GM18870 (cell line): ENCODE measurements at regions not wholly inside any gene's neighbourhood (a gene's known extent, or its start where the extent isn't known, plus 50 kb on each side); places are given as distances from the start of the nearest gene placed in this dataset.
"Not testable (repeated sequence)": the region's sequence is repeated elsewhere in the genome, so short reads cannot be mapped to it uniquely, and the experiment has no call there.

Experiments used
- ATAC-seq: cut with Tn5 transposase; IDR thresholded peaks from one replicate; pipeline ENCODE4 v1.9.1; 2021; ENCODE audit warnings: moderate library complexity; ENCODE audit not compliant: unreplicated experiment

GRCh38 chr14:44388306-44388705 lies 118.8 kb downstream of the FSCB start:
- ATAC-seq = no peak

GRCh38 chr14:44385906-44386305 lies 121.2 kb downstream of the FSCB start:
- no peak for ATAC-seq

GRCh38 chr14:44385296-44385695 lies 121.8 kb downstream of the FSCB start:
- not testable (repeated sequence) for ATAC-seq

GRCh38 chr14:44384601-44385293 lies 122.3 kb downstream of the FSCB start:
- not testable (repeated sequence) for ATAC-seq

GRCh38 chr14:44384093-44384492 lies 123.0 kb downstream of the FSCB start:
- no peak for ATAC-seq

- no peak for ATAC-seq
Measured at GRCh38 chr14:44383636-44384035, 123.4 kb downstream of the FSCB start.

GRCh38 chr14:44379292-44379977 lies 127.6 kb downstream of the FSCB start:
- ATAC-seq = no peak

GRCh38 chr14:44374906-44375305 lies 132.2 kb downstream of the FSCB start:
- ATAC-seq = no peak

GRCh38 chr14:44372807-44373489 lies 134.1 kb downstream of the FSCB start:
- ATAC-seq = no peak

- ATAC-seq = no peak
Measured at GRCh38 chr14:44372231-44372630, 134.9 kb downstream of the FSCB start.

- ATAC-seq = no peak
Measured at GRCh38 chr14:44370727-44371126, 136.4 kb downstream of the FSCB start.

GRCh38 chr14:44369401-44370123 lies 137.5 kb downstream of the FSCB start:
- ATAC-seq = no peak

GRCh38 chr14:44361083-44361482 lies 146.0 kb downstream of the FSCB start:
- ATAC-seq = no peak

- ATAC-seq = no peak
Measured at GRCh38 chr14:44353805-44354204, 153.3 kb downstream of the FSCB start.

- no peak for ATAC-seq
Measured at GRCh38 chr14:44352201-44352600, 154.9 kb downstream of the FSCB start.

- ATAC-seq = no peak
Measured at GRCh38 chr14:44347316-44347715, 159.8 kb downstream of the FSCB start.

GRCh38 chr14:44341116-44341515 lies 166.0 kb downstream of the FSCB start:
- ATAC-seq = no peak

GRCh38 chr14:44339862-44340261 lies 167.2 kb downstream of the FSCB start:
- ATAC-seq = no peak

GRCh38 chr14:44339231-44339630 lies 167.9 kb downstream of the FSCB start:
- no peak for ATAC-seq

- no peak for ATAC-seq
Measured at GRCh38 chr14:44317441-44317746, 189.7 kb downstream of the FSCB start.

GRCh38 chr14:44316647-44317440 lies 190.2 kb downstream of the FSCB start:
- ATAC-seq = no peak
